Suprapubic skin (tissue), 3 donors: ENCODE measurements at regions not wholly inside any gene's neighbourhood (a gene's known extent, or its start where the extent isn't known, plus 50 kb on each side); places are given as distances from the start of the nearest gene placed in this dataset.

Experiments used
- CTCF ChIP-seq, 2 donors: fragments of 200-600 bp in 1 of 2; fragments of 450-650 bp in 1 of 2; sonication (generic) in 1 of 2; IDR thresholded peaks; one replicate each; pipeline ENCODE4 v1.5.1; 2016 to 2019; ENCODE audit warnings: antibody characterized with exemption in 2 of 2, mild to moderate bottlenecking in 1 of 2, moderate library complexity in 1 of 2
- POLR2A ChIP-seq, 2 donors: fragments of 450-650 bp; IDR thresholded peaks; one replicate each; pipeline ENCODE4 v1.6.1; 2017; ENCODE audit warnings: antibody characterized with exemption in 2 of 2, mild to moderate bottlenecking in 2 of 2, moderate library complexity in 2 of 2

- TF ChIP-seq POLR2A (IDR thresholded peaks at IDR 0.05) (no peak), CTCF (IDR thresholded peaks at IDR 0.05) (no peak)
Measured at GRCh38 chr12:34342048-34342447, 319.8 kb downstream of the ALG10 start.
